K562 (cell line): ENCODE measurements at regions not wholly inside any gene's neighbourhood (a gene's known extent, or its start where the extent isn't known, plus 50 kb on each side); places are given as distances from the start of the nearest gene placed in this dataset.

ENCODE experiments used
- ATAC-seq: fragments of 200-7000 bp; cut with Tn5 transposase; 3 replicates; pipeline ENCODE4 v1.9.1; 2020; ENCODE audit warnings: moderate library complexity
- BruUV-seq: library from RNA; stranded (reverse); fragments of 400-500 nt; replicated peaks from 2 replicates; lab custom pipeline; 2021; lab: Mats Ljungman, UMichigan
- CTCF ChIA-PET: fragments of 300-600 bp; formaldehyde crosslinking; extraction: SDS; loops from one replicate; lab custom pipeline; 2021; ENCODE audit warnings: low intra/inter-chr PET ratio; lab: Yijun Ruan, JAX
- POLR2A ChIA-PET: fragments of 300-600, 350-650 bp; sonication (Branson Sonifier 250); formaldehyde crosslinking; extraction: SDS; loops from one replicate; lab custom pipeline; 2021; ENCODE audit warnings: antibody characterized with exemption, inconsistent platforms; lab: Yijun Ruan, JAX
- DNase-seq, 4 experiments: peaks; one replicate each; pipeline versions ENCODE4 v3.0.0 to v3.0.0-alpha.2; 2011 to 2018; ENCODE audit warnings: low spot score in 3 of 4, mixed read lengths in 3 of 4; ENCODE audit errors: extremely low read depth in 1 of 4
- FAIRE-seq: peaks from 2 replicates; lab custom pipeline; 2011; peaks lifted over from hg19 to GRCh38; lab: Jason Lieb, UNC
- H2AFZ ChIP-seq: 2 replicates; pipeline ENCODE4 v1.6.0; 2011; ENCODE audit warnings: low read depth, low read length, control low read depth, inconsistent platforms
- H3K27ac ChIP-seq: fragments of 200-600 bp; 3 replicates; pipeline ENCODE4 v1.8.0; 2011; ENCODE audit warnings: low read depth, mild to moderate bottlenecking, control low read depth, inconsistent platforms, low read length, moderate library complexity, mixed read lengths; ENCODE audit errors: extremely low read depth
- H3K27me3 ChIP-seq, 2 experiments: fragments of 300-600 bp in 1 of 2; 2 replicates in 1 of 2; 3 replicates in 1 of 2; pipeline versions ENCODE4 v1.6.0 to v1.8.0; 2011; ENCODE audit warnings: inconsistent platforms in 2 of 2, low read length in 2 of 2, mild to moderate bottlenecking in 1 of 2, mixed read lengths in 1 of 2, moderate library complexity in 1 of 2; ENCODE audit not compliant: control insufficient read depth in 2 of 2, insufficient read depth in 2 of 2
- H3K36me3 ChIP-seq: fragments of 300-600 bp; 3 replicates; pipeline ENCODE4 v1.8.0; 2011; ENCODE audit warnings: mild to moderate bottlenecking, low read length, inconsistent platforms; ENCODE audit not compliant: control insufficient read depth, insufficient read depth
- H3K4me1 ChIP-seq, 2 experiments: fragments of 200-600 bp in 1 of 2; replicated peaks in 1 of 2; 2 replicates in 1 of 2; 3 replicates in 1 of 2; pipeline versions ENCODE4 v1.5.1 to v1.8.0; 2011; ENCODE audit warnings: inconsistent platforms in 2 of 2, low read length in 2 of 2, mild to moderate bottlenecking in 1 of 2, mixed read lengths in 1 of 2, moderate library complexity in 1 of 2; ENCODE audit not compliant: control insufficient read depth in 2 of 2, insufficient read depth in 2 of 2
- H3K4me2 ChIP-seq: 2 replicates; pipeline ENCODE4 v1.6.1; 2011; ENCODE audit warnings: low read length, control low read depth, inconsistent platforms, mixed read lengths; ENCODE audit not compliant: insufficient read depth
- H3K4me3 ChIP-seq: fragments of 200-600 bp; sonication (generic), shearing (Covaris generic); 2 replicates; pipeline ENCODE4 v1.5.1; 2016; ENCODE audit warnings: control low read depth, inconsistent platforms
- H3K79me2 ChIP-seq: fragments of 200-600 bp; 3 replicates; pipeline ENCODE4 v1.8.0; 2011; ENCODE audit warnings: low read length, inconsistent platforms; ENCODE audit not compliant: control insufficient read depth, insufficient read depth
- H3K9ac ChIP-seq, 2 experiments: 2 replicates each; pipeline versions ENCODE4 v1.6.0 to v1.6.1; 2011; ENCODE audit warnings: low read depth in 2 of 2, low read length in 2 of 2, control low read depth in 1 of 2, inconsistent platforms in 1 of 2, mild to moderate bottlenecking in 1 of 2, mixed read lengths in 1 of 2; ENCODE audit not compliant: insufficient read depth in 1 of 2
- H3K9me1 ChIP-seq: one replicate; pipeline ENCODE4 v1.6.0; 2011; ENCODE audit warnings: inconsistent platforms, mild to moderate bottlenecking, low read length, moderate library complexity; ENCODE audit not compliant: control insufficient read depth, insufficient read depth
- H3K9me3 ChIP-seq: replicated peaks from 2 replicates; pipeline ENCODE4 v1.5.1; 2011; ENCODE audit warnings: low read depth, low read length, inconsistent platforms; ENCODE audit not compliant: control insufficient read depth, insufficient read depth
- H4K20me1 ChIP-seq: replicated peaks from 2 replicates; pipeline ENCODE4 v1.6.1; 2011; ENCODE audit warnings: low read length, inconsistent platforms, mixed read lengths; ENCODE audit not compliant: control insufficient read depth, insufficient read depth
- COPS2 ChIP-seq: fragments of 450-650 bp; conservative IDR thresholded peaks from 2 replicates; pipeline ENCODE4 v1.6.1; 2016; ENCODE audit warnings: mild to moderate bottlenecking, moderate library complexity
- ELF2 ChIP-seq: fragments of 250-450 bp; sonication (Bioruptor Pico); IDR thresholded peaks from 2 replicates; pipeline ENCODE4 v1.5.0; 2021; ENCODE audit warnings: mild to moderate bottlenecking
- GTF2E2 ChIP-seq: fragments of 200-800 bp; sonication (Bioruptor generic); IDR thresholded peaks from 2 replicates; pipeline ENCODE4 v1.6.1; 2016; ENCODE audit warnings: missing genetic modification characterization, missing compliant biosample characterization
- HBP1 ChIP-seq: fragments of 450-650 bp; formaldehyde crosslinking; IDR thresholded peaks from 2 replicates; pipeline ENCODE4 v1.4.0; 2022; ENCODE audit warnings: missing genetic modification characterization
- HMG20A ChIP-seq: fragments of 450-650 bp; formaldehyde crosslinking; conservative IDR thresholded peaks from 2 replicates; pipeline ENCODE4 v1.4.0; 2020; ENCODE audit warnings: mild to moderate bottlenecking, mixed read lengths
- HNRNPL ChIP-seq: fragments of 200-400 bp; formaldehyde crosslinking; IDR thresholded peaks from 2 replicates; pipeline ENCODE4 v1.6.1; 2017; ENCODE audit warnings: low read depth, mild to moderate bottlenecking, low read length
- RBM22 ChIP-seq: fragments of 200-400 bp; formaldehyde crosslinking; IDR thresholded peaks from 2 replicates; pipeline ENCODE4 v1.6.1; 2018; ENCODE audit warnings: low read length, low read depth; ENCODE audit not compliant: poor library complexity, severe bottlenecking
- SMAD3 ChIP-seq: fragments of 450-650 bp; formaldehyde crosslinking; conservative IDR thresholded peaks from 2 replicates; pipeline ENCODE4 v1.4.0; 2020; ENCODE audit warnings: mild to moderate bottlenecking
- SMARCB1 ChIP-seq: IDR thresholded peaks from 2 replicates; pipeline ENCODE4 v1.6.1; 2011; ENCODE audit warnings: improper control_type of control experiment, low read depth; ENCODE audit not compliant: insufficient read length
- ZNF431 ChIP-seq: sonication (generic); formaldehyde crosslinking; IDR thresholded peaks from 2 replicates; pipeline ENCODE4 v1.8.0; 2022; ENCODE audit warnings: mild to moderate bottlenecking, missing genetic modification reagents
- WGBS: fragments of 100-300 bp; shearing (Covaris generic); methylation state at CpG from one replicate; pipeline ENCODE4 v1.1.6; 2016; ENCODE audit warnings: low coverage, mixed read lengths; ENCODE audit not compliant: insufficient coverage; ENCODE audit errors: missing lambda C conversion rate; 5-methylcytosine and 5-hydroxymethylcytosine counted together
- in situ Hi-C: fragments of 300-500 bp; cut with MboI; formaldehyde crosslinking; loops from 4 replicates; pipeline ENCODE4 v1.15.0; 2018; ENCODE audit warnings: inconsistent platforms, mixed read lengths
- intact Hi-C: fragments of 100-400 bp; cut with micrococcal nuclease; formaldehyde crosslinking; loops from 2 replicates; pipeline ENCODE4 v1.14.2; 2022
- TF ChIP-seq, protein P1 (sequence below): fragments of 450-650 bp; formaldehyde crosslinking; IDR thresholded peaks from 2 replicates; pipeline ENCODE4 v1.4.0; 2020; ENCODE audit warnings: mild to moderate bottlenecking
- TF ChIP-seq, protein P2 (sequence below): fragments of 450-650 bp; IDR thresholded peaks from 2 replicates; pipeline ENCODE4 v1.6.1; 2016; ENCODE audit warnings: low read depth

- Histone ChIP-seq H3K27me3 (no peaks in the 10 kb centered on the region), H3K9ac (no peak overlapping the region), H3K27ac (no peak overlapping the region), H3K4me1 (no peaks in the 10 kb centered on the region), H2AFZ (no peak overlapping the region), H3K36me3 (no peaks in the 10 kb centered on the region), H3K9me1 (no peaks in the 10 kb centered on the region), H3K79me2 (no peaks in the 10 kb centered on the region), H4K20me1 (no peaks in the 10 kb centered on the region), H3K4me2 (no peak overlapping the region), H3K4me3 (no peak overlapping the region), H3K9me3 (no peaks in the 10 kb centered on the region; the same call in 1 of the 2 replicates)
- DNase-seq (no peak), ATAC-seq (no peak), FAIRE-seq (no peak)
- intact Hi-C loops (no loop called here), in situ Hi-C loops (no loop called here)
- POLR2A ChIA-PET = no interaction called here
- CTCF ChIA-PET = no interaction called here
- BruUV-seq = no TSS peak
- 0% methylated on average over 1 of the region's 1 CpG for WGBS
- TF ChIP-seq ELF2 (no peak), GTF2E2 (tag) (no peak), ZNF431 (CRISPR knock-in tag) (no peak), COPS2 (no peak), SMARCB1 (no peak), SMAD3 (CRISPR knock-in tag) (no peak), HMG20A (CRISPR knock-in tag) (no peak), HBP1 (CRISPR knock-in tag) (no peak), HNRNPL (no peak), RBM22 (no peak)
- TF ChIP-seq, protein P1, sequence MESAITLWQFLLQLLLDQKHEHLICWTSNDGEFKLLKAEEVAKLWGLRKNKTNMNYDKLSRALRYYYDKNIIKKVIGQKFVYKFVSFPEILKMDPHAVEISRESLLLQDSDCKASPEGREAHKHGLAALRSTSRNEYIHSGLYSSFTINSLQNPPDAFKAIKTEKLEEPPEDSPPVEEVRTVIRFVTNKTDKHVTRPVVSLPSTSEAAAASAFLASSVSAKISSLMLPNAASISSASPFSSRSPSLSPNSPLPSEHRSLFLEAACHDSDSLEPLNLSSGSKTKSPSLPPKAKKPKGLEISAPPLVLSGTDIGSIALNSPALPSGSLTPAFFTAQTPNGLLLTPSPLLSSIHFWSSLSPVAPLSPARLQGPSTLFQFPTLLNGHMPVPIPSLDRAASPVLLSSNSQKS (CRISPR knock-in tag) = no peak
- TF ChIP-seq, protein P2, sequence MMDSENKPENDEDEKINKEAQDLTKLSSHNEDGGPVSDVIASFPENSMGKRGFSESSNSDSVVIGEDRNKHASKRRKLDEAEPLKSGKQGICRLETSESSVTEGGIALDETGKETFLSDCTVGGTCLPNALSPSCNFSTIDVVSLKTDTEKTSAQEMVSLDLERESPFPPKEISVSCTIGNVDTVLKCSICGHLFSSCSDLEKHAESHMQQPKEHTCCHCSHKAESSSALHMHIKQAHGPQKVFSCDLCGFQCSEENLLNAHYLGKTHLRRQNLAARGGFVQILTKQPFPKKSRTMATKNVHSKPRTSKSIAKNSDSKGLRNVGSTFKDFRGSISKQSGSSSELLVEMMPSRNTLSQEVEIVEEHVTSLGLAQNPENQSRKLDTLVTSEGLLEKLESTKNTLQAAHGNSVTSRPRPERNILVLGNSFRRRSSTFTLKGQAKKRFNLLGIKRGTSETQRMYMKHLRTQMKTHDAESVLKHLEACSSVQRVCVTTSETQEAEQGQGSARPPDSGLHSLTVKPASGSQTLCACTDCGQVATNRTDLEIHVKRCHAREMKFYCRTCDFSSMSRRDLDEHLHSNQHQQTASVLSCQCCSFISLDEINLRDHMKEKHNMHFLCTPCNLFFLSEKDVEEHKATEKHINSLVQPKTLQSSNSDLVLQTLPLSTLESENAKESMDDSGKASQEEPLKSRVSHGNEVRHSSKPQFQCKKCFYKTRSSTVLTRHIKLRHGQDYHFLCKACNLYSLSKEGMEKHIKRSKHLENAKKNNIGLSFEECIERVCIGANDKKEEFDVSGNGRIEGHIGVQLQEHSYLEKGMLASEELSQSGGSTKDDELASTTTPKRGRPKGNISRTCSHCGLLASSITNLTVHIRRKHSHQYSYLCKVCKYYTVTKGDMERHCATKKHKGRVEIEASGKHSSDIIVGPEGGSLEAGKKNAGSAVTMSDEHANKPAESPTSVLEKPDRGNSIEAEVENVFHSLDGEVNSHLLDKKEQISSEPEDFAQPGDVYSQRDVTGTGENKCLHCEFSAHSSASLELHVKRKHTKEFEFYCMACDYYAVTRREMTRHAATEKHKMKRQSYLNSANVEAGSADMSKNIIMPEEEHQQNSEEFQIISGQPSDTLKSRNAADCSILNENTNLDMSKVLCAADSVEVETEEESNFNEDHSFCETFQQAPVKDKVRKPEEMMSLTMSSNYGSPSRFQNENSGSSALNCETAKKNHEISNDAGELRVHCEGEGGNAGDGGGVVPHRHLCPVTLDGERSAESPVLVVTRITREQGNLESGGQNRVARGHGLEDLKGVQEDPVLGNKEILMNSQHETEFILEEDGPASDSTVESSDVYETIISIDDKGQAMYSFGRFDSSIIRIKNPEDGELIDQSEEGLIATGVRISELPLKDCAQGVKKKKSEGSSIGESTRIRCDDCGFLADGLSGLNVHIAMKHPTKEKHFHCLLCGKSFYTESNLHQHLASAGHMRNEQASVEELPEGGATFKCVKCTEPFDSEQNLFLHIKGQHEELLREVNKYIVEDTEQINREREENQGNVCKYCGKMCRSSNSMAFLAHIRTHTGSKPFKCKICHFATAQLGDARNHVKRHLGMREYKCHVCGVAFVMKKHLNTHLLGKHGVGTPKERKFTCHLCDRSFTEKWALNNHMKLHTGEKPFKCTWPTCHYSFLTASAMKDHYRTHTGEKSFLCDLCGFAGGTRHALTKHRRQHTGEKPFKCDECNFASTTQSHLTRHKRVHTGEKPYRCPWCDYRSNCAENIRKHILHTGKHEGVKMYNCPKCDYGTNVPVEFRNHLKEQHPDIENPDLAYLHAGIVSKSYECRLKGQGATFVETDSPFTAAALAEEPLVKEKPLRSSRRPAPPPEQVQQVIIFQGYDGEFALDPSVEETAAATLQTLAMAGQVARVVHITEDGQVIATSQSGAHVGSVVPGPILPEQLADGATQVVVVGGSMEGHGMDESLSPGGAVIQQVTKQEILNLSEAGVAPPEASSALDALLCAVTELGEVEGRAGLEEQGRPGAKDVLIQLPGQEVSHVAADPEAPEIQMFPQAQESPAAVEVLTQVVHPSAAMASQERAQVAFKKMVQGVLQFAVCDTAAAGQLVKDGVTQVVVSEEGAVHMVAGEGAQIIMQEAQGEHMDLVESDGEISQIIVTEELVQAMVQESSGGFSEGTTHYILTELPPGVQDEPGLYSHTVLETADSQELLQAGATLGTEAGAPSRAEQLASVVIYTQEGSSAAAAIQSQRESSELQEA = no peak
Measured at GRCh38 chr11:42713279-42713678, 598.5 kb upstream of the API5 start.
